GM13977 (cell line): ENCODE measurements at regions not wholly inside any gene's neighbourhood (a gene's known extent, or its start where the extent isn't known, plus 50 kb on each side); places are given as distances from the start of the nearest gene placed in this dataset.

Source experiments
- DNase-seq: peaks from one replicate; pipeline ENCODE4 v3.0.0; 2012; ENCODE audit warnings: low spot score
- in situ Hi-C: fragments of 300-500 bp; cut with MboI; formaldehyde crosslinking; loops from one replicate; pipeline ENCODE4 v1.12.0; 2022; ENCODE audit warnings: low sequenced_read_pairs, low pct_unique_long_range_greater_than_20kb, mixed read lengths, inconsistent platforms; ENCODE audit not compliant: unreplicated experiment
- TF ChIP-seq, protein P1 (sequence below): IDR thresholded peaks from 2 replicates; pipeline ENCODE4 v1.5.1; 2012; ENCODE audit warnings: mild to moderate bottlenecking, control low read depth; ENCODE audit not compliant: insufficient read depth; ENCODE audit errors: extremely low read depth, missing control alignments

DNA sequence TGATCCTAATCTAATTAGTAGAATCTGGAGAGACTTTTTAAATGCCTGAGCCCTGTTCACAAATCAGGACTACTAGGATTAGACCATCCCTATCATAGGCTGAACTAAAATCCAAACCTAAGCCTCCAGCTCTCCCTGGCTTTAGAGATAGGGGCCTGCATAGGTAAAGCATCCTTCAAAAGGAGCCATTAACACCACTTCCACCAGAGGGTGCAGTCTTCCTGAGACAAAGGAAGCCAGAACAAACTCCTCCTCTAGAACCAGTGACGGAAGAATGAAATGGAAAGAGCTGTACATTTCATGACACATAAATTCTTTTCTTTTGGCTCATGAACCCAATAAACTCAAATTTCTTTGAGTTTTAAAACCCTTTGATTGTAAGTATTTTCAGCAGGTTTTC lies 291.2 kb upstream of the ADGRB3 start:
- peak; percentile 5 for DNase-seq
- TF ChIP-seq, protein P1, sequence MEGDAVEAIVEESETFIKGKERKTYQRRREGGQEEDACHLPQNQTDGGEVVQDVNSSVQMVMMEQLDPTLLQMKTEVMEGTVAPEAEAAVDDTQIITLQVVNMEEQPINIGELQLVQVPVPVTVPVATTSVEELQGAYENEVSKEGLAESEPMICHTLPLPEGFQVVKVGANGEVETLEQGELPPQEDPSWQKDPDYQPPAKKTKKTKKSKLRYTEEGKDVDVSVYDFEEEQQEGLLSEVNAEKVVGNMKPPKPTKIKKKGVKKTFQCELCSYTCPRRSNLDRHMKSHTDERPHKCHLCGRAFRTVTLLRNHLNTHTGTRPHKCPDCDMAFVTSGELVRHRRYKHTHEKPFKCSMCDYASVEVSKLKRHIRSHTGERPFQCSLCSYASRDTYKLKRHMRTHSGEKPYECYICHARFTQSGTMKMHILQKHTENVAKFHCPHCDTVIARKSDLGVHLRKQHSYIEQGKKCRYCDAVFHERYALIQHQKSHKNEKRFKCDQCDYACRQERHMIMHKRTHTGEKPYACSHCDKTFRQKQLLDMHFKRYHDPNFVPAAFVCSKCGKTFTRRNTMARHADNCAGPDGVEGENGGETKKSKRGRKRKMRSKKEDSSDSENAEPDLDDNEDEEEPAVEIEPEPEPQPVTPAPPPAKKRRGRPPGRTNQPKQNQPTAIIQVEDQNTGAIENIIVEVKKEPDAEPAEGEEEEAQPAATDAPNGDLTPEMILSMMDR: peak; percentile 44
- in situ Hi-C loops: no loop called here

DNA sequence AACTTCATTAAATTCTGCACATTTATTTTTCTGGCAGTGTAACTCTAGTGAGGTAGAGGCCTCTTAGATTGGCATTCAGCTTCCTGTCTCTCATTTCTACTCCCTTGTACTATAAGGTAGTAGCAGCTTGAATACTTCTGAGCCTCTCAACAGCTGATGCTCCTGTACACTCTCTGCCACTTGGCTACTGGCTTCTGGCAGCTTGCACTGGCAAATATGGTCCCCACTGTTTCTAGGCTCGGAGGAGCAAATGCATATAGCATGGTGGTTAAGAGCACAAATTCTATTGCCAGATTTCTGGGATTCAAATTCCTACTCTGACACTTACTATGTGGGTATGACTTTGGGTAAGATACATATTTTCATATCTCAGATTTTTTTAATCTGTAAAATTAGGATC lies 292.8 kb upstream of the ADGRB3 start:
- in situ Hi-C loops: no loop called here
- DNase-seq: no peak
- TF ChIP-seq, protein P1: no peak

DNA sequence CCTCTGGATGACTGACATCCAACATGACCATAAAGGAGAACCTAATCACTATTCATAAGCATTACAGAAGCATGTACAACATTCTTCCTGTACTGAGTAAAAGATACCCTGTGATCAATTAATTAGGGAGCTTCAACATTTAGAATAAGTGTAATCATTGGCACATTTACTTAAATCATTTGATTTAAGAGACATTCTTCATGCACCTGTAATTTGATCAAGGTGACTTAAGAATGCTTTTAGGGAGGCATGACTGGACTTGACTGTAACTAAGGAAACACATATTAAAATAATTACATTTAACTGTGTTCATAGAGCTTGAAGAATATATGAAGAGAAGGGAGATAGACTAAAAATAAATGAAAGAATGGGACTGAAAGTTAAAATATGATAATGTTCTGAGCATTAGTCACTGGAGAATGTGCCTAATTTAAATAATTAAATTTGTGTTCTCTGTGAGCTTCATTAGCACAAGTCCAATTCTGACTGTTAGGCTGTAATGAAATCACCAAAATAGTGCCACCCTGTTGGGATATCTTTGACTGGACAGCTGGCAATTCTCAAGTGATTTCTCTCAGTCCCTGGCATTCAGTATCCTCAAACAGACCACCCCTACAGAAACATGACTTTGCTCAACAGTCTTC lies 295.5 kb upstream of the ADGRB3 start:
- TF ChIP-seq, protein P1: no peak
- DNase-seq: no peak
- in situ Hi-C loops: no loop called here

DNA sequence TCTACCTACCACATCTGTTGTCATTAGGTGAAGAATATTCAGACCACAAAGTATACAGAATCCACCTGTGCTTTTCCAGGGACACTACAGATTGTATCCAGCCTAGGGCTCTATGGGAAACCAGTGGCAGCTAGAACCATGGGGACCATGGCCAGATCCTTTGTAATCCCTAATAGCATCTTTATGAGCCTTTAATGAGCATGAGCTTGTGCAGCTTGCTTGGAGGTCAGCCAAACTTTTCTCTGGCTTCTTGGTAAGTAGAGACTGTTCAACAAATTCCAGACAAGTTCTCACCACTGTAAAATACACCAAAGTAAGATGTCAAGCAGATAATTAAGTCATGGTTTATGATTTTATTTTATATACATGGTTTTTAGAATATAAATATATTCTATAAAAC lies 301.6 kb upstream of the ADGRB3 start:
- in situ Hi-C loops: no loop called here
- DNase-seq: no peak
- TF ChIP-seq, protein P1: no peak

DNA sequence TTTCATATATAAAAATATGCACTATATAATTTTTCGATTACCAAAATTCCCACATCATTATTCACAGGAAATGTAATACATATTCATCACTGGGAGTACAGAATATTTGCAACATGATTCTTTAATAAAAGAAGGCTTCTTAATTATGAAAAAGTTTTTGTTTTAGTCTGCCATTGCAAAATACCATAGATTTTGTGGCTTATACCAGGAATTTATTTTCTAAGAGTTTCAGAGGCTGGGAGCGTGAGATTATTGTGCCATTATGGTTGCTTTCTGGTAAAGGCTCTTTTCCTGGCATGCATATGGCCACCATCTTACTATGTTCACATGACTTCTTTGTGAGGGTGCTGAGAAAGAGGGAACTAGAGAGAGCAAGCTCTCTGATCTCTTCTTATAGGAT lies 306.9 kb upstream of the ADGRB3 start:
- TF ChIP-seq, protein P1: no peak
- no peak for DNase-seq
- in situ Hi-C loops: no loop called here

DNA sequence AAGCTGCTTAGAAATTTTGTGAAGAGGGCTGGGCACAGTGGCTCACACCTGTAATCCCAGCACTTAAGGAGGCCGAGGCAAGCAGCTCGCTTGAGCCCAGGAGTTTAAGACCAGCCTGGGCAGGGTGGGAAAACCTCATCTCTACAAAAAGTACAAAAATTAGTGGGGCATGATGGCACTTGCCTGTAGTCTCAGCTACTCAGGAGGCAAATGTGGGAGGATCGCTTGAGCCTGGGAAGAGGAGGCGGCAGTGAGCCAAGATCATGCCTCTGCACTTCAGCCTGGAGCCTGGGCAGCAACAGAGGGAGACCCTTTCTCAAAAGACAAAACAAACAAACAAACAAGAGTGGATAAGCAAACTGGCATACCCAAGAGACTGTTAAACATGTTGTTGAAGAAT lies 308.3 kb upstream of the ADGRB3 start:
- TF ChIP-seq, protein P1: no peak
- in situ Hi-C loops: no loop called here
- DNase-seq: no peak
